ENCODE measurements at regions not wholly inside any gene's neighbourhood (a gene's known extent, or its start where the extent isn't known, plus 50 kb on each side); places are given as distances from the start of the nearest gene placed in this dataset.

GRCh38 chr1:70847013-70847412 lies 200.6 kb downstream of the PTGER3 start:
- TF ChIP-seq CTCF (IDR thresholded peaks at IDR 0.05) = no peak
- no peak for TF ChIP-seq POLR2A (IDR thresholded peaks at IDR 0.05)

Data from thyroid gland (tissue), 4 donors.